RKO (cell line): ENCODE measurements at regions not wholly inside any gene's neighbourhood (a gene's known extent, or its start where the extent isn't known, plus 50 kb on each side); places are given as distances from the start of the nearest gene placed in this dataset.

Experiments used
- DNase-seq: peaks from one replicate; pipeline ENCODE4 v3.0.0-alpha.2; 2016; ENCODE audit warnings: low spot score

DNA sequence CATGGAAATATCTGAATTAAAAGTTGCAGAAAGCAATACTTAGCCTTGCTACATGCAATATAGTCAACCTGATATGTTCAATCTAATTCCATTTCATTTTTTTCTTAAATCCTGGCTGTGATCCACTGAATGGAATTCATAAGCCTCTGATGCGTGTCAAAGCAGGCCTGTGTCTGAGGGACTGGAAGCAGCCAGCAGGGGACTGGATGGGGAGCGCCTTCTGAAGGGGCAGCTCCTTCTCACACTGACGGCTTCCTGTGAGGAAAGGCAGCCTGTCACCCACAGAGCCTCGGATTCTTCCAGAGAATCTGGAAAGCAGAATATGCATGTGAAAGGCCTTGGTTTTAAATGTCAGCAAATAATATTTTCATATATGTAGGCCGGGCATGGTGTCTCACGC, 73.5 kb downstream of the KCNF1 start:
- no peak for DNase-seq

DNA sequence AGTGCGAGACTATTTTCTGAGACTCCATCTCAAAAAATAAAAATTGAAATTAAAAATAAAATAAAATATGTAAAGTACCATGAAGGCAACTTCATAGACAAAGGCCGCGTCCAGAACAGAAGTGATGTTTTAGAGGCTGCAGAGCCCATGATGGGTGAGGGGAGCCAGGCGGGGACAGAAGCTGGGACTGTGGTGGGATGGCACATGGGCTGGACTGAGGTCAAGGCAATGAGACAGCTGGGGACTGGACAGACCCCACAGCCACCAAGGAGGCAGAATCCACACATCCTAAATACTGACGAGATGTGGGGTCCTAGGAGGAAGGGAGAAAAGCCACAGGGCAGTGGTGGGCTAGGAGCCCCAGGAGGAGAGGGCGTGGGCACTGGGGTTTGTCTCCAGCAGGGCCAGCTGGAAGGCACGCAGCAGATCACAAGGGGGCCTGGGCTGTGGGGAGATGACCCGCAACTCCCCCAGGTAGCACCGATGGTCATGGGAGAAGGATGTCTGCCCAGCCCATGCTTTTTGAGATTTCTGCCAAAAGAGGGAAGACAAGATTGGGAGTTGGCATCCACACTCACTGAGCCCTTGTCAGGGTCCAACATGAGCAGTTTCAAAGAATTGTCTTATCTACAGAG, 74.3 kb downstream of the KCNF1 start:
- DNase-seq: no peak

DNA sequence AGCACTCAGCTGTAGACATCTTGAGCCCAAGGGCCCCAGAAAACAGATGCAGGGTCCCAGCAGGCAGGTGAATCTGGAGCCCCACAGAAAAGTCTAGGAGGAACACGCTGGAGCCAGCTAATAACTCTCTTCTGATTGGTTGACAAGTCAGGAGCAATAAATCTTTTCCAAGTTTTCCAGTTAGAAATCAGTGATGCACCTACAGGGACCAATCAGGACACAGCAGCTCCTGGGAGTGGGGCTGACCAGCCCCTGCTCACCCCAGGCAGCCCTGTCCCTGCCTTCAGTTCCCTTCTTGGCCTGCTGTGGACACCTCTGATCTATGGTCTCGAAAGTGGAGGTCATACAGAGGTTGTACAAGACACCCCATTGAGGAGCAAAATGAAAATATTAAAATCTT, 75.7 kb downstream of the KCNF1 start:
- no peak for DNase-seq

DNA sequence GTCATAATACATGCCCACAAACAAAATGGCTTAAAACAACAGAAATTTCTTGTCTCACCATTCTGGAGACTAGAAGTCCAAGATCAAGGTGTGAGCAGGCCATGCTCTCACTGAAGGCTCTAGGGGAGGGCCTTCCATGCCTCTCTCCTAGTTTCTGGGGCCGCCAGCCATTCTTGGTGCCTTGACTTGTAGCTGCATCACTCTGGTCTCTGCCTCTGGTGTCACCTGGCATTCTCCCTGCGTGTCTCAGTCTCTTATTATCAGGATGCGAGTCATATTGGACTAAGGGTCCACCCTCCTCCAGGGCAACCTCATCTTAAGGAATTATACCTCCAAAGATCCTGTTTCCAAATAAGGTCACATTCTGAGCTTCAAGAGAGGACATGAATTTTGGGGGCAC, 76.1 kb downstream of the KCNF1 start:
- DNase-seq: peak; percentile 14

DNA sequence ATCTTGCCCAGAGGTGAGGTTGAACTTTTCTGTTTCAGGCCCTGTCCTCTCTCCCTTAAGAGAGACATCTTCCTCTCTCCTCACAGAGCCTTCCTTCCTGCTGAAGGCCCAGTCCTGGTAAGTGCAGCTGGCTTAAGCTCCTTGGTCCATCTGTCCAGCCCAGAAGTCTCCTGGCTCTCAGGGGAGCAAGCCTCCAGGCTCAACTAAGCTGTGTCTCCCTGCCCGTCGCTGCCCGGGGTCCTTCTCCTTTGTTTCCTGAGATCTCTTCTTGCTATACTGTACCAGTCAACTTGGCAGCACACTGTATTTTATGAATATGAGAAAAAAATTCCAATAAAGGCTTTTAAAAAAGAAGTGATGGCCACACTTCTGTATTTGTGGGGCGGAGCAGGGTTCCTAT, 77.4 kb downstream of the KCNF1 start:
- no peak for DNase-seq

DNA sequence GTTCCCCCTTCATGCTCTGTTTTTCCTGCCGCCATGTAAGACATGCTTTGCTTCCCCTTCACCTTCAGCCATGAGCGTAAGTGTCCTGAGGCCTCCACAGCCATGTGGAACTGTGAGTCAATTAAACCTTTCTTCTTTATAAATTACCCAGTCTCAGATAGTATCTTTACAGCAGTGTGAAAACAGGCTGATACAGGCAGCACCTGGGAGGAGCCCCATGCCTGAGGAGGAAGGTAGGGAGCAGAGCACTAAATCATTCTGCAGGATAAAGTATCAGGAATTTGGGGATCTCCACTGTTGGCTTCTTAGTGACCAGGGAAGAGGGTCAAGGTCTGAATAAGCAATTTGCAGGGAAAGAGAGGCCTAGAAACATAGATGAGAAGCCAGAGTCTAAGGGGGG, 78.0 kb downstream of the KCNF1 start:
- DNase-seq: no peak

DNA sequence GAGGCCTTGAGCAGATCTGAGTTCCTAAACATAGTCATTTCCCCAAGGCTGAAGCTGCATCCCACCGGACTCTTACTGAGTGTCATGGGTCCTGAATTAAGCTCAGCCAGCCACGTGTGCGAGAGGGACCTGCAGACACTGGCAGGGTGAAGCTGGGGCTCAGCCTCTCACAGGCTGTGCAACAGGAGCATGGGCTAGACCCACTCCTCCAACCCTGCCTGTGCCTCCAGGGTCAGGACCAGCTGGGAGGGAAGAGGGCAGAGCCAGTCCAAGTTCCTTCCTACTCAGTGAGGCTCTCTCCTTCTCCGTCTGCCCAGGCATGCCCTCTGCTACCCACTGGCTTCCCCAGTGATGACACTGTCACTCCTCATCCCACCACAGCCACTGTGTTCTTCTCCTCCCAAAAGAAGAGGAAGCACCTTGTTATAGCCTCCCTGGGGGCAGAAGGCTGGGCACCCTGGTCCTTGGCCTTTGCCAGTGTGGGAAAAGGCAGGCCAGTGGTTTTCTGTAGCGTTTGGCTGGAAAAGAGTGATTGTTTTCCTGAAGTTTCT, 78.9 kb downstream of the KCNF1 start:
- no peak for DNase-seq

DNA sequence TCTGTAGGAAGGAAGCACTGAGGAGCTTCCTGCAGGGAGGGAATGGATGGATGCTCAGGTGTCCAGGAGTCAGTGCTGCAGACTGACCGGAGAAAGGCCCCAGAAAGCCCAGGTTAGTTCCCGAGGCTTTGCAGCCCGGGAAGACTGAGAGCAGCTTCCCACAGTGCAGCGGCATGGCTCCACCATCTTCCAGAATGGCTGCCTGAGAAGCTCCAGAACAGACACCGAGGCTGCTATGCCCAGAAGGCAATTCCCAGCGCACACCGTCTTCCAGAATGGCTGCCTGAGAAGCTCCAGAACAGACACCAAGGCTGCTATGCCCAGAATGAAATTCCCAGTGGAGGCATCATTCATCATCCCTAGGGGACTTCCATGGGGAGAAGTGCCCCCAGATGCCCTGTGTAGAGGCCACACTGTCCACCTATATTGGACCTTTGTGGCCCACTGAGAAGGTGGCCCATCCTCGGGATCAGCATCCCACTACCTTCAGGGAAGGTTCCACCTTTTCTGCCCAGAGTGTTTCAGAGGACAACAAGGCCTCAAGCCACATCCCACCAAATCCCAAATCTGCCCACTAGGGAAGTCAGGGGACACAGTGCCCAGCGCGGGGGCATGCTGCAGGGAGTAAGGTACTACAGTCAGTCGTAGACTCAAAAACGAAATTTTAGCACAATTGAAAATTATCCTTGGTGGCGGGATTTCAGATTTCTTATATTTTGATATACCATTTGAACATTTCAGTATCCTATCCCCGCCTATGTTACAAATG, 80.5 kb downstream of the KCNF1 start:
- DNase-seq: no peak

DNA sequence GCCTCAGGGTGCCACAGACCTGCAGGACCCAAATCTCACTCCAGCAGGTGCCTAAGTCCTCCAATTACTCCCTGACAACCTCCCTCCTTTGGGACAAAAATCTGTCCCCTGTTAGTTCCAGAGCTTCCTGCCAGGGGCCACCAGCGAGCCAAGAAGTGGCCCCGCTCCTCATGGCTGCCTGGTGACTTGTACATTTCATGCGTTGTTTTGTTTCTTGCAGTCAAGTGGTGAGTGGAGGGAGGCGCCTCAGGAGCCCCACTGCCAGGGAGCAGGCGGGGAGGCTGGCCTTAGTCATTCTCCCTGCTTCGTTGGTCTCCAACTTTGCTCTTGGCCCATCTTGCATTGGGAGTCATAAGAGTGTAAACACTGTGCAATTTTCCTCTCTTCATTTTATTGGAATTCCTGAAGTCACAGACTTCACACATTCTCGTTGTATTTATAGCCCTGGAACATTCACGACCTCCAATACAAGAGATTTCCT, 81.3 kb downstream of the KCNF1 start:
- DNase-seq: no peak

DNA sequence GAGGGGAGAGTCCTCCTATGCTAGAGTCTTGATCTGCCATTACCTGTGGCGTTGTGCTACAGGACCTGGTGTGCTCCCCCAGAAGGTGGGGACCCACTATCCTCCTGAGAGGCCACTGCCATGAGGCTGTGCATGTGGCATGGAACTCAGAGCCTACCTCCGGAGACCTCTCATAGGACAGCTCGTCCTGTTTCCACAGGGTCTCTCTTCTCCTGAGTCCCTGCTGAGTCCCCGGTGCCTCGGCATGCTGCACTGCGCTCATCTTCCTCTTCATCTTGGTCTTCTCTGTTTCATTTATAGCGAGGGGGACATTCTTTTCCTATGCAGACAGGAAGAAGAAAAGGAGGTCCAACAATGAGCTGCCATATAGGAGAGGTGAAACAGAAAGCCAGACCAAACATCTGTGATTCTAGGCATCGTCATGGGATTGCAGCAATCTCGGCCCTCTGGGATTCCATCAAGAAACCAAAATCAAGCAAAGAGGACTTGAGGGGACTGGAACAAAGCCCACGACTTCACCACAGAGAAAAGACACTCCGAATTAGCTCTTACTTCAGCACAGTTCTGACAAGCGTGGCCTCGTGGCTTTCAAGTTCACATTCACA, 83.7 kb downstream of the KCNF1 start:
- no peak for DNase-seq

DNA sequence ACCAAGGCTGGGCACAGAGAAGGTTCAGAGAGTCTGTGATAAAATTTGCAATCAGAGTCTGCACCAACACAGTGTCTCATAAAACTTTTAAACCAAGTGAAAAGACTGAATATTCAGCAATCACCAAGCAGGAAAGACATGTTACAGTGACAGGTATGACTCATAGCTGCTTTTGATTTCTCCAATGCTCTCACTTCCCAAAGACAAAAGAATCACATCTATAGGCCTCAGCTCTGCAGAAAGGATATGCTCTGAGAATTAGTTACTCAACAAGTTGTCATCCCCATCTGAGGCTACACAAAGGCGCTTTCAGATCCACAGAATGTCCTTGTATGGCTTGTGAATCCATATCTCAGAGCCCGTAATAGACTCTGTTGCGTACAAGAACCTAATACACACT, 92.5 kb downstream of the KCNF1 start:
- DNase-seq: peak; percentile 47

DNA sequence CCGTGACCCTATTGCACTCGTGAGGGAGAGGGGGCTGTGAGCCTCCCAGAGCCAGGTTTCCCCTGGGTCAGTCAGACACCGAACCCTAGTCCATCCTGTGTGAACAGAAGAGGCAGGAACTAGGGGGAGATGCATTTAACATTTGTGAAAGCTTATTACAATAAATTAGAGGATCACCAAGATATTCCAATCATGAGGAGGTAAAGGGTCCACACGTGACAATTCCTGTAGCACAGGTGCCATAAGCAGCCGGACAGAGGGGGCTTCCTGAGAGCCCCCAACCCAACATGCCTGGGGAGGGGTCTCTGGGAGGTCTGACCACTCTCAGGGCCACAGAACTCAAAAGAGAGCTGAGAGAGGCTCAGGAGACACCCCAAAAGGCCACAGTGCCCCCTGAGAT, 93.3 kb downstream of the KCNF1 start:
- DNase-seq: no peak

DNA sequence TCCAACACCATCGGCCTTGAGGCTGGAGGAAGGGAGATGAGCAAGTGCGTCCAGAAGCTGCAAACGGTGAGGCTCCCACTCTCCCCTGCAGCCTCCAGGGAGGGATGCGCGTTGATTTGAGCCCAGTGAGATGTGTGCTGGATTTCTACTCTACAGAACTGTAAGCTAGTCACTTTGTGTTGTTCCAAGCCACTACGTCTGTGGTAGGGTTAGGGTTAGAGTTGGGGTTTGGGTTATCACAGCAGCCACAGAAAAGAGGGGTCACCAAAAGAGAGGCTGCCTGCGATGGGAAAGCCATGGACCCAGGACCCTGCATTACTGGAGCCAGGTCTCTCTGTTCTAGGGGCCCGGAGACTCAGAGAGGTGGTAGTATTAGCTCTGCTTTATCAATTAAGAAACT, 94.5 kb downstream of the KCNF1 start:
- no peak for DNase-seq

DNA sequence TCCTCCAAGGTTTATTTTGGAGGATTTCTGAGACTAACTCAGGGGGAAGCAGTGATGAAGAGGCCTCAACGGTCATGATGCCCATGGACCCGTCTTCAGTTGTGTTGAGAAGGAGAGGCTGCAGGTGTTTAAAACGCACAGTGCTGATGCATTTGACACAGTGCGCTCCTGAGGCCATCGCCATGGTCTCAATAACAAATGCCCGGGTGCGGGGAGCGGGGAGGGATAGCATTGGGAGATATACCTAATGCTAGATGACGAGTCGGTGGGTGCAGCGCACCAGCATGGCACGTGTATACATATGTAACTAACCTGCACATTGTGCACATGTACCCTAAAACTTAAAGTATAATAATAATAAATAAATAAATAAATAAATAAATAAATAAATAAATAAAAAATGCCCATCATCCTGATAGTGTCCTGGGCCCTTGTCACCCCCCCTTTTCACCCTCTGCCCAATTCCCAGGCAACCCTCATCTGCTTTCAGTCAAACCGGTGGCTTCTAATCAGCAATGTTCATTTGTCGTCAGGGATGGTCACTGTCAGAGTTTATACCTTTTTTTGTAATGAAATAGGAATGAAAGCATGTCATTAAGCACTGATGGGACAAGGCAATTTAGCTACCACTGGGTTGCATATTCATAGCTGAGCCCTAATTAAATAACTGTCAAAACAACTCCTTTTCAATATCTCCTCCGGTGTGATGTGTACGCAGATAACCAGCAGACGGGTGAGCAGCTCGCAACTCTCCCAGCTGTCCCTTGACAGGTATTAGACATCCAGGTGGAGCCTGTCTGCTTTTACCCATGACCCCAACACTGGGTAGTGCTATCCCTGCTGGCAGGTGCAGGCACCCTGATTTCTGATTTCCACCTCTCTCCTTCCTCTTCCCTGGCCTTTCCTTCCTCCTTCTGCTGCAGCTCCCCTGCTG, 95.9 kb downstream of the KCNF1 start:
- no peak for DNase-seq

DNA sequence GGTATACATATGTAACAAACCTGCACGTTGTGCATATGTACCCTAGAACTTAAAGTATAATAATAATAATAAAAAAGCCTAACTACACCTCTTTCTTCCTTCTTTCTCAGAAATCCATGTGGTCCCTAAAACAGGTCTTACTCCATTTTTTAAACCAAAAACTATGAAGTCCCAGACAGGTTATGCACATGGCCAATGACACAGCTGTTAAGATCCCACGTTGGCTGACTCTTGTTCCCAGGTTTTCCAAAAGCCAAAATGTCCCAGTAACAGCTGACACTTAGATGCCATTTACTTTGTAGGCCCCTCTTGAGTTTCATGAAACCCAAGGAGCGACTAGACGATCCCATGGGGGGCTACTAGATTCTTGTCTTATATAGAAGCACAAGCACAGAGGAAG, 97.0 kb downstream of the KCNF1 start:
- DNase-seq: no peak

DNA sequence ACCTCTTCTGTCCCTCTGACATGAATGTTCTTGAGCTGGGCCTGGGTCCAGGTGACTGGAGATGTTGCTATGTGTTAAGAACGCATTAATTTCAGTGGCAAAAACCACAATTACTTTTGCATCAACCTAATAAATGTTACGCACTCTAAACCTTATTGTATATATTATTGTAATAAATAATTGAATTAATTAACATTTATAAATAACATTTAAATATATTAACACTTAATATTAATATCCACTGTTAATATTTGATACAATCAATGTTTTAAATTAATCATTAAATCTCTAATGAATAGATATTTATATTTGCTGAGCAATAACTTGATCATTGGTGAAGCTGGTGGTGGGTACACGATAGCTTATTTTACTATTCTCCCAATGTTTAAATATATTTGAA, 97.4 kb downstream of the KCNF1 start:
- DNase-seq: no peak

DNA sequence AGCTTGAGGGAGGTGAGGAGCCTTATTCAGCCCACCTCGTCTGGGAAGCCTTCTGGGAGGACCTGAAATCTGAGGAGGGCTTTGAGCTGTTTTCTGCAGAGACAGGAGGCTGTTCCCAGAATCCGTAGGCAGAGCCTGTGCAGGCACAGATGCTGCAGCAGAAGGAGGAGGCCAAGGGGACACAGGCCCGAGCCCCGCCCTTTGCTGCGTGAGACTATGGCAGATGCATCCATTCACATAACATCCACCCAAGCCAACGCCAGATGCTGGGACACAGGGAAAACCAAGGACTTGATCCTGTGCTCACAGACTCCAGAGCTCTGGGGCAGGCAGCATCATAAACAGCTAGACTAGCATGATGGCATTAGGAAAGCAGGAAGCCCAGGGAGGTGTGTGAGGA, 98.2 kb downstream of the KCNF1 start:
- DNase-seq: no peak

DNA sequence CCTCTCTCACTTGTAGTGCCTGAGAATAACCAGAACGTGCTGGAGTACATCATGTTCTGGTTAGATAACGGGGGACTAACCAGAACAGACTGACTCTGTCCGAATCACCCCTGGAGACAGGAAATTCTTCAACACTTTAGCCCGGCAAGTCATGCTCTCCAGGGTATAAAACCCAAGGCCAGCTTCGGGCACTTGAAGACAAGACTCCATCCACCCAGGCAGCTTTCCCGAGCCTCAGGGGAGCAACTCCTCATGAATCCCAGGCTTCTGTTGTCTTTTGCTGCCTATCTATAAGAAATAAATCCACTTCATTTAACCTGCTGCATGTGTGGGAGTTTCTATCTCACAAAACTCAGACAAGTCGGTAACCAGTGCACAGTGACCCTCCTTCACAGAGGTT, 99.6 kb downstream of the KCNF1 start:
- no peak for DNase-seq

DNA sequence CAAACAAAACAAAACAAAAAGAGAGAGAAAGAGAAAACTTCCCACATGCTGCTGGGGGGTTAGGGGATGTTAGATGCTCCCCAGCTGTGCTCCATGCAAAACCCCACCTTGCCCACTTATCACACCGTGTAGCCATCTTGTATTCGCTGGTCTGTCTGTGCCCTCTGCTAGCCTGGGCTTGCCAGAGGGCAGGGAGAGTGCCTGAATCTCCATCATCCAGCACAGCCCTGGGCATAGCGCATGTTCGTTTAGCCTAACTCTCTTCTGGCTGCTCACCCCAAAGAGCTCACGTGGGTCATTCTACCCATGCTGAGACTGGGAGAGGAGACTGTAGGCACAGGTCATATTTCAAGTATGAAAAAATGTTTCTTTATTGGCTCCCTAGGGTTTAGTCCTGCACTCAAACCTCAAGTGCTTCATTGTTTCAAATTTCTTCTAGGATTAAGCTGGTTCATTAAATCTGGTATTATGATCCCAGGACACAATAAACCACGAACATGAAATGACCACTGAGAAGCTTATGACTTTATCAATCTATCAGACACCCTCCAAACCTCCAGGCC, 100.5 kb downstream of the KCNF1 start:
- DNase-seq: no peak

DNA sequence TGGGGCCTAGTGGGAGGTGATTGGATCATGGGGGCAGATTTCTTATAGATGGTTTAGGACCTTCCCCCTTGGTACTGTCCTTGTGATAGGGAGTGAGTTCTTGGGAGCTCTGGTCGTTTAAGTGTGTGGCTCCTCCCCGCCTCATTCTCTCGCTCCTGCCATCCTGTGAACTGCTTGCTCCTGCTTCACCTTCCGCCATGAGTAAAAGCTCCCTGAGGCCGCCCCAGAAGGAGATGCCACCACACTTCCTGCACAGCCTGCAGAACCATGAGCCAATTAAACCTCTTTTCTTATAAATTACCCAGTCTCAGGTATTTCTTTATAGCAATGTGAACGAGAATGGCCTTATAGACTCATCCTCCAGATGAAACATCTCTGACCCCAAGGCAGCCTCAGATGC, 101.5 kb downstream of the KCNF1 start:
- no peak for DNase-seq

DNA sequence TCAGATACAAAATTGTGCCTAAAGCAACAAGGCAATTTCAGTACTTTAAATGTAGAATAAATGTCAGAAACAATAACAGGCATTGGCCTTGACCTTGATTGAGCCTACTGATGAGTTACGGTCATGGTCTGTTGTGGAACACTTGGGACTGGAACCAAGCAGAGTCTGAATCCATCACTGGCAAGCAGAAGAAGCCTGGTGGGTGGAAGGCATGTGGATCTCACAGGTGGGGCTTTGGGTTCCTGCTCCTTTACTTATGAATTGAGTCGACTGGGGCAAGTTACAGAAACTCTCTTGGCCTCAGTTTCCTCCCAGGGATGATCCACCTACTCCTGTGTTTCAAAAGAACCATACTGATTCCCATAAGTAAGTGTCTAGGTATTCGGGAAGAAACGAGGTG, 102.3 kb downstream of the KCNF1 start:
- no peak for DNase-seq
